Nephron (organoid): ENCODE measurements at regions not wholly inside any gene's neighbourhood (a gene's known extent, or its start where the extent isn't known, plus 50 kb on each side); places are given as distances from the start of the nearest gene placed in this dataset.
"Not testable (repeated sequence)": the region's sequence is repeated elsewhere in the genome, so short reads cannot be mapped to it uniquely, and the experiment has no call there.

Experiments used
- H3K27ac Mint-ChIP-seq, 3 experiments: 2 replicates each; pipeline ENCODE4 v1.8.0; 2020; ENCODE audit warnings: mixed read lengths in 3 of 3, mild to moderate bottlenecking in 2 of 3, moderate library complexity in 1 of 3
- H3K27me3 Mint-ChIP-seq: 2 replicates; pipeline ENCODE4 v1.8.0; 2021; ENCODE audit warnings: low read depth, mild to moderate bottlenecking, moderate library complexity, mixed read lengths
- H3K36me3 Mint-ChIP-seq: 2 replicates; pipeline ENCODE4 v1.8.0; 2020; ENCODE audit warnings: low read depth, mixed read lengths
- H3K4me1 Mint-ChIP-seq: 2 replicates; pipeline ENCODE4 v1.8.0; 2020; ENCODE audit warnings: mixed read lengths
- H3K4me3 Mint-ChIP-seq, 3 experiments: 2 replicates each; pipeline ENCODE4 v1.8.0; 2020; ENCODE audit warnings: mild to moderate bottlenecking in 3 of 3, mixed read lengths in 3 of 3, moderate library complexity in 2 of 3
- H3K9me3 Mint-ChIP-seq: 2 replicates; pipeline ENCODE4 v1.8.0; 2020; ENCODE audit warnings: mixed read lengths
- CTCF ChIP-seq, 3 experiments: fragments of 200-600 bp; sonication (generic); IDR thresholded peaks; one replicate each; pipeline ENCODE4 v1.5.0; 2021; ENCODE audit warnings: antibody characterized with exemption in 3 of 3; ENCODE audit not compliant: unreplicated experiment in 3 of 3

- Mint-ChIP-seq H3K36me3 (peaks cover 5% of the 10 kb centered on the region), H3K27ac (peak overlapping the region; percentile 67 to 88 (median 79)), H3K4me3 (no peak overlapping the region), H3K4me1 (peaks cover 26% of the 10 kb centered on the region), H3K27me3 (no peaks in the 10 kb centered on the region), H3K9me3 (peaks cover 25% of the 10 kb centered on the region)
- TF ChIP-seq CTCF (IDR thresholded peaks at IDR 0.05; ENCODE audit: unreplicated experiment in 3 of 3) = no peak
These were observed 544.7 kb upstream of the KLF4 start for GRCh38 chr9:108033976-108034964.

- H3K27ac Mint-ChIP-seq, H3K27me3 Mint-ChIP-seq, H3K4me3 Mint-ChIP-seq, H3K36me3 Mint-ChIP-seq: not testable (repeated sequence)
- peaks cover 32% of the 10 kb centered on the region for H3K9me3 Mint-ChIP-seq
- H3K4me1 Mint-ChIP-seq = peaks cover 26% of the 10 kb centered on the region
These were observed 542.5 kb upstream of the KLF4 start for GRCh38 chr9:108032079-108032478.

GRCh38 chr9:108031221-108031620, 541.7 kb upstream of the KLF4 start:
- not testable (repeated sequence) for H3K36me3 Mint-ChIP-seq, H3K4me3 Mint-ChIP-seq, H3K27me3 Mint-ChIP-seq, H3K27ac Mint-ChIP-seq
- Mint-ChIP-seq H3K9me3 (peaks cover 32% of the 10 kb centered on the region), H3K4me1 (peaks cover 21% of the 10 kb centered on the region)

GRCh38 chr9:108026718-108027117, 537.1 kb upstream of the KLF4 start:
- H3K27me3 Mint-ChIP-seq, H3K4me3 Mint-ChIP-seq, H3K36me3 Mint-ChIP-seq, H3K27ac Mint-ChIP-seq, H3K4me1 Mint-ChIP-seq: not testable (repeated sequence)
- peaks cover 19% of the 10 kb centered on the region for H3K9me3 Mint-ChIP-seq

- no peak overlapping the region for H3K4me3 Mint-ChIP-seq
- no peaks in the 10 kb centered on the region for H3K36me3 Mint-ChIP-seq
- H3K4me1 Mint-ChIP-seq = no peaks in the 10 kb centered on the region
- no peak overlapping the region for H3K27ac Mint-ChIP-seq
- H3K27me3 Mint-ChIP-seq = no peaks in the 10 kb centered on the region
- H3K9me3 Mint-ChIP-seq = peaks cover 12% of the 10 kb centered on the region
- TF ChIP-seq CTCF (IDR thresholded peaks at IDR 0.05; ENCODE audit: unreplicated experiment in 3 of 3) = no peak
These were observed 535.0 kb upstream of the KLF4 start for GRCh38 chr9:108024604-108025003.

GRCh38 chr9:108022246-108022935, 532.8 kb upstream of the KLF4 start:
- Mint-ChIP-seq H3K36me3 (no peaks in the 10 kb centered on the region), H3K4me1 (no peaks in the 10 kb centered on the region), H3K27me3 (peaks cover under 1% of the 10 kb centered on the region), H3K27ac (no peak overlapping the region), H3K9me3 (peaks cover 2% of the 10 kb centered on the region), H3K4me3 (no peak overlapping the region)
- TF ChIP-seq CTCF (IDR thresholded peaks at IDR 0.05; ENCODE audit: unreplicated experiment in 3 of 3) = no peak

GRCh38 chr9:108021096-108021710, 531.6 kb upstream of the KLF4 start:
- TF ChIP-seq CTCF (IDR thresholded peaks at IDR 0.05; ENCODE audit: unreplicated experiment in 3 of 3) = no peak

More at GRCh38 chr9:108021096-108021710, 531.6 kb upstream of the KLF4 start:
- H3K9me3 Mint-ChIP-seq = peaks cover 2% of the 10 kb centered on the region
- H3K4me3 Mint-ChIP-seq = no peak overlapping the region
- no peak overlapping the region for H3K27ac Mint-ChIP-seq
- peaks cover 7% of the 10 kb centered on the region for H3K4me1 Mint-ChIP-seq
- peaks cover 6% of the 10 kb centered on the region for H3K27me3 Mint-ChIP-seq
- no peaks in the 10 kb centered on the region for H3K36me3 Mint-ChIP-seq
